H1 (cell line): ENCODE measurements at regions not wholly inside any gene's neighbourhood (a gene's known extent, or its start where the extent isn't known, plus 50 kb on each side); places are given as distances from the start of the nearest gene placed in this dataset.

ENCODE experiments used
- CTCF ChIA-PET: fragments of 300-600 bp; sonication (Branson Sonifier 250); formaldehyde crosslinking; loops from one replicate; lab custom pipeline; 2021; ENCODE audit not compliant: partially characterized antibody; lab: Charles Lee
- POLR2A ChIA-PET: fragments of 300-600 bp; sonication (Branson Sonifier 250); formaldehyde crosslinking; loops from one replicate; lab custom pipeline; 2021; ENCODE audit warnings: inconsistent platforms; ENCODE audit not compliant: partially characterized antibody; lab: Charles Lee
- DNase-seq, 2 experiments: peaks; one replicate each; pipeline versions ENCODE4 v3.0.0 to v3.0.0-alpha.2; 2010 to 2022; ENCODE audit warnings: low spot score in 2 of 2, low read depth in 1 of 2, mixed read lengths in 1 of 2
- FAIRE-seq: peaks from 2 replicates; lab custom pipeline; 2011; peaks lifted over from hg19 to GRCh38; lab: Jason Lieb, UNC
- H2AFZ ChIP-seq: 2 replicates; pipeline ENCODE4 v1.8.1; 2012; ENCODE audit warnings: low read length, inconsistent platforms
- H2AK5ac ChIP-seq: 2 replicates; pipeline ENCODE4 v1.6.1; 2013; ENCODE audit warnings: low read depth, low read length
- H2BK120ac ChIP-seq: replicated peaks from 2 replicates; pipeline ENCODE3; 2013; ENCODE audit warnings: low read depth, low read length, inconsistent platforms
- H2BK12ac ChIP-seq: 2 replicates; pipeline ENCODE4 v1.6.1; 2013; ENCODE audit warnings: low read depth, low read length
- H2BK15ac ChIP-seq: 2 replicates; pipeline ENCODE4 v1.6.1; 2013; ENCODE audit warnings: low read length
- H2BK20ac ChIP-seq: 2 replicates; pipeline ENCODE4 v1.6.1; 2013; ENCODE audit warnings: low read length
- H2BK5ac ChIP-seq: 2 replicates; pipeline ENCODE4 v1.6.1; 2013; ENCODE audit warnings: low read depth, low read length
- H3K14ac ChIP-seq: 2 replicates; pipeline ENCODE4 v1.6.1; 2013; ENCODE audit warnings: inconsistent platforms; ENCODE audit not compliant: insufficient read length
- H3K18ac ChIP-seq: 2 replicates; pipeline ENCODE4 v1.6.1; 2013; ENCODE audit warnings: low read length; ENCODE audit errors: extremely low read depth
- H3K23ac ChIP-seq: 2 replicates; pipeline ENCODE4 v1.6.1; 2013; ENCODE audit warnings: inconsistent platforms; ENCODE audit not compliant: insufficient read length
- H3K23me2 ChIP-seq: 2 replicates; pipeline ENCODE4 v1.6.1; 2013; ENCODE audit warnings: low read depth, low read length
- H3K27ac ChIP-seq: 2 replicates; pipeline ENCODE4 v1.6.1; 2011; ENCODE audit warnings: low read depth, low read length, inconsistent platforms
- H3K27me3 ChIP-seq, 4 experiments: replicated peaks in 1 of 4; 1 replicate in 1 of 4; 2 replicates in 3 of 4; pipeline versions ENCODE4 v1.6.1 to v1.8.1; 2011 to 2013; ENCODE audit warnings: low read length in 3 of 4, mild to moderate bottlenecking in 3 of 4, inconsistent platforms in 2 of 4, mixed read lengths in 2 of 4, moderate library complexity in 1 of 4; ENCODE audit not compliant: control insufficient read depth in 3 of 4, insufficient read depth in 3 of 4; ENCODE audit errors: extremely low read depth in 1 of 4
- H3K36me3 ChIP-seq, 4 experiments: 2 replicates each; pipeline versions ENCODE4 v1.6.1 to v1.8.1; 2011 to 2013; ENCODE audit warnings: mild to moderate bottlenecking in 4 of 4, low read length in 3 of 4, moderate library complexity in 2 of 4, control low read depth in 1 of 4, inconsistent platforms in 1 of 4; ENCODE audit not compliant: insufficient read depth in 4 of 4, control insufficient read depth in 2 of 4
- H3K4ac ChIP-seq: replicated peaks from 2 replicates; pipeline ENCODE3; 2013; ENCODE audit warnings: low read length, low read depth, mixed read lengths, inconsistent platforms; ENCODE audit not compliant: insufficient read length
- H3K4me1 ChIP-seq, 4 experiments: replicated peaks in 1 of 4; 1 replicate in 1 of 4; 2 replicates in 3 of 4; pipeline versions ENCODE4 v1.6.1 to v1.8.1; 2011 to 2013; ENCODE audit warnings: low read length in 3 of 4, inconsistent platforms in 2 of 4, mixed read lengths in 1 of 4; ENCODE audit not compliant: insufficient read depth in 4 of 4, control insufficient read depth in 3 of 4
- H3K4me2 ChIP-seq, 2 experiments: 2 replicates each; pipeline versions ENCODE4 v1.6.1 to v1.8.1; 2011 to 2013; ENCODE audit warnings: low read depth in 2 of 2, low read length in 2 of 2, control low read depth in 1 of 2, inconsistent platforms in 1 of 2, mild to moderate bottlenecking in 1 of 2; ENCODE audit not compliant: insufficient read depth in 1 of 2
- H3K4me3 ChIP-seq, 4 experiments: fragments of 200-600, 300-600 bp in 1 of 4; sonication (generic), shearing (Covaris generic), sonication (Bioruptor Twin) in 1 of 4; 2 replicates each; pipeline versions ENCODE4 v1.5.1 to v1.8.1; 2011 to 2016; ENCODE audit warnings: low read length in 4 of 4, low read depth in 3 of 4, control low read depth in 2 of 4, inconsistent platforms in 2 of 4, mild to moderate bottlenecking in 2 of 4, mixed read lengths in 1 of 4, moderate library complexity in 1 of 4; ENCODE audit not compliant: insufficient read depth in 2 of 4; ENCODE audit errors: extremely low read depth in 1 of 4
- H3K56ac ChIP-seq: replicated peaks from 2 replicates; pipeline ENCODE3; 2013; ENCODE audit warnings: low read depth, mild to moderate bottlenecking, mixed read lengths, low read length, inconsistent platforms; ENCODE audit not compliant: insufficient read length
- H3K79me1 ChIP-seq: 2 replicates; pipeline ENCODE4 v1.6.1; 2013; ENCODE audit warnings: low read depth, low read length, control low read depth
- H3K79me2 ChIP-seq, 2 experiments: 2 replicates each; pipeline versions ENCODE4 v1.6.1 to v1.8.1; 2012 to 2013; ENCODE audit warnings: low read length in 2 of 2, mild to moderate bottlenecking in 2 of 2, inconsistent platforms in 1 of 2; ENCODE audit not compliant: insufficient read depth in 2 of 2, control insufficient read depth in 1 of 2
- H3K9ac ChIP-seq, 4 experiments: replicated peaks in 1 of 4; 1 replicate in 1 of 4; 2 replicates in 3 of 4; pipeline versions ENCODE4 v1.6.1 to v1.8.1; 2011 to 2013; ENCODE audit warnings: low read depth in 3 of 4, low read length in 3 of 4, control low read depth in 2 of 4, mild to moderate bottlenecking in 2 of 4, moderate library complexity in 2 of 4, inconsistent platforms in 1 of 4; ENCODE audit errors: extremely low read depth in 1 of 4
- H3K9me3 ChIP-seq, 2 experiments: 2 replicates each; pipeline versions ENCODE4 v1.6.1 to v1.8.1; 2012 to 2013; ENCODE audit warnings: mild to moderate bottlenecking in 2 of 2, moderate library complexity in 2 of 2, control low read depth in 1 of 2, inconsistent platforms in 1 of 2, low read depth in 1 of 2, low read length in 1 of 2, mixed read lengths in 1 of 2; ENCODE audit not compliant: insufficient read depth in 2 of 2
- H4K20me1 ChIP-seq, 2 experiments: replicated peaks in 1 of 2; 2 replicates each; pipeline versions ENCODE3 to v1.8.1; 2011 to 2013; ENCODE audit warnings: inconsistent platforms in 2 of 2, low read length in 2 of 2, mild to moderate bottlenecking in 1 of 2; ENCODE audit not compliant: insufficient read depth in 2 of 2, control insufficient read depth in 1 of 2
- H4K5ac ChIP-seq: 2 replicates; pipeline ENCODE4 v1.6.1; 2013; ENCODE audit warnings: low read length, low read depth, mixed read lengths, inconsistent platforms; ENCODE audit not compliant: insufficient read length
- H4K8ac ChIP-seq: 2 replicates; pipeline ENCODE4 v1.8.0; 2013; ENCODE audit warnings: mild to moderate bottlenecking, moderate library complexity, low read length, inconsistent platforms; ENCODE audit not compliant: insufficient read depth; ENCODE audit errors: extremely low read depth
- H4K91ac ChIP-seq: replicated peaks from 2 replicates; pipeline ENCODE3; 2013; ENCODE audit warnings: low read length, mixed read lengths, inconsistent platforms; ENCODE audit not compliant: insufficient read length
- CBX5 ChIP-seq: fragments of 300-800, 300-1000 bp; sonication (generic); IDR thresholded peaks from 2 replicates; pipeline ENCODE4 v1.7.1; 2016; ENCODE audit warnings: antibody characterized with exemption, low read length, low read depth
- CBX8 ChIP-seq: fragments of 300-800, 300-1000 bp; sonication (generic); IDR thresholded peaks from 2 replicates; pipeline ENCODE4 v1.7.1; 2016; ENCODE audit warnings: low read depth, low read length, borderline replicate concordance
- EP300 ChIP-seq, 2 experiments: IDR thresholded peaks; 1 replicate in 1 of 2; 2 replicates in 1 of 2; pipeline ENCODE4 v1.6.1; 2011 to 2012; ENCODE audit warnings: low read depth in 2 of 2, low read length in 2 of 2, mild to moderate bottlenecking in 2 of 2, borderline replicate concordance in 1 of 2, inconsistent platforms in 1 of 2, moderate library complexity in 1 of 2
- KDM4A ChIP-seq: IDR thresholded peaks from one replicate; pipeline ENCODE4 v1.7.1; 2012; ENCODE audit warnings: low read depth, mild to moderate bottlenecking, moderate library complexity, low read length, inconsistent platforms; ENCODE audit not compliant: severe bottlenecking
- KDM5A ChIP-seq: fragments of 200-600 bp; IDR thresholded peaks from 2 replicates; pipeline ENCODE4 v1.7.1; 2012; ENCODE audit warnings: mild to moderate bottlenecking, low read length, inconsistent platforms, mixed read lengths
- MAFK ChIP-seq: IDR thresholded peaks from 2 replicates; pipeline ENCODE4 v1.6.1; 2012; ENCODE audit warnings: low read depth, mild to moderate bottlenecking, improper control_type of control experiment, low read length
- NANOG ChIP-seq: IDR thresholded peaks from 2 replicates; pipeline ENCODE4 v1.6.1; 2011; ENCODE audit warnings: low read length, low read depth, mild to moderate bottlenecking, inconsistent platforms; ENCODE audit not compliant: insufficient read depth, poor library complexity, severe bottlenecking
- RAD21 ChIP-seq, 2 experiments: IDR thresholded peaks in 1 of 2; conservative IDR thresholded peaks in 1 of 2; 2 replicates each; pipeline ENCODE4 v1.6.1; 2011; ENCODE audit warnings: low read depth in 2 of 2, low read length in 2 of 2, improper control_type of control experiment in 1 of 2, inconsistent platforms in 1 of 2, mild to moderate bottlenecking in 1 of 2, moderate library complexity in 1 of 2
- SAP30 ChIP-seq: fragments of 300-600 bp; sonication (generic); IDR thresholded peaks from 2 replicates; pipeline ENCODE4 v1.7.1; 2012; ENCODE audit warnings: low read length, moderate library complexity, mild to moderate bottlenecking, inconsistent platforms; ENCODE audit not compliant: insufficient read depth, insufficient replicate concordance
- TEAD4 ChIP-seq: IDR thresholded peaks from 2 replicates; pipeline ENCODE4 v1.6.1; 2012; ENCODE audit warnings: low read depth, low read length, inconsistent platforms, mixed read lengths
- WGBS, 2 experiments: shearing (Covaris generic) in 1 of 2; methylation state at CpG; one replicate each; pipeline versions ENCODE4 v1.1.6 to v1.1.7; 2013 to 2015; ENCODE audit warnings: low lambda C conversion rate in 2 of 2, mixed read lengths in 2 of 2, inconsistent platforms in 1 of 2, low coverage in 1 of 2, missing lambda C conversion rate in 1 of 2; ENCODE audit not compliant: insufficient replicate concordance in 2 of 2, insufficient coverage in 1 of 2, insufficient read length in 1 of 2; ENCODE audit errors: extremely low coverage in 1 of 2, missing lambda C conversion rate in 1 of 2; 5-methylcytosine and 5-hydroxymethylcytosine counted together
- TF ChIP-seq, protein P1 (sequence below): IDR thresholded peaks from 2 replicates; pipeline ENCODE4 v1.6.1; 2011; ENCODE audit warnings: low read length, improper control_type of control experiment

GRCh38 chr5:5025774-5026408 is 114.2 kb upstream of the ADAMTS16 start:
- Histone ChIP-seq H3K4me3 (no peak overlapping the region), H2BK15ac (no peak overlapping the region), H3K9me3 (no peaks in the 10 kb centered on the region), H4K5ac (no peak overlapping the region), H4K8ac (no peak overlapping the region), H2AFZ (peak overlapping the region; percentile 87; the same call in 1 of the 2 replicates), H3K36me3 (no peaks in the 10 kb centered on the region), H3K4ac (no peak overlapping the region), H3K79me2 (no peaks in the 10 kb centered on the region), H3K23me2 (no peaks in the 10 kb centered on the region), H3K18ac (no peak overlapping the region), H2BK12ac (no peak overlapping the region), H2AK5ac (no peak overlapping the region), H3K23ac (no peak overlapping the region), H2BK20ac (no peak overlapping the region), H3K27ac (no peak overlapping the region), H3K79me1 (no peaks in the 10 kb centered on the region), H2BK5ac (no peak overlapping the region), H4K91ac (no peak overlapping the region), H4K20me1 (no peaks in the 10 kb centered on the region), H3K4me2 (no peak overlapping the region), H3K27me3 (no peaks in the 10 kb centered on the region), H3K4me1 (peaks cover 0 to 7% (median 0%) of the 10 kb centered on the region in 4 experiments; a peak in 3 of 7 replicates), H3K14ac (no peak overlapping the region), H3K56ac (no peak overlapping the region), H2BK120ac (no peak overlapping the region), H3K9ac (no peak overlapping the region)
- WGBS, 2 experiments: 85% methylated on average over 16 of the region's 16 CpGs; no CpG with 5 or more reads in 1 of the 2 experiments
- ChIA-PET CTCF (interaction anchor here (0.6 to 1.6 kb wide), 6 partner anchors 11 to 268 kb away, joined by 3 to 4 read pairs (median 3); no protein-coding TSS in a partner anchor), POLR2A (interaction anchor here (1.6 kb wide), 1 partner anchor 112 kb away, joined by 3 read pairs; no protein-coding TSS in a partner anchor)
- no peak for FAIRE-seq
- no peak for DNase-seq
- TF ChIP-seq RAD21 (IDR thresholded peaks at IDR 0.05 in 1 of 2, conservative IDR thresholded peaks at IDR 0.05 in 1 of 2; ENCODE audit: low read depth in 2 of 2, low read length in 2 of 2) (no peak), KDM4A (no peak), TEAD4 (no peak), CBX5 (no peak), CBX8 (no peak), MAFK (no peak), EP300 (IDR thresholded peaks at IDR 0.05; ENCODE audit: borderline replicate concordance in 1 of 2, low read depth in 2 of 2, low read length in 2 of 2) (no peak), KDM5A (no peak), SAP30 (no peak), NANOG (no peak)
- TF ChIP-seq, protein P1, sequence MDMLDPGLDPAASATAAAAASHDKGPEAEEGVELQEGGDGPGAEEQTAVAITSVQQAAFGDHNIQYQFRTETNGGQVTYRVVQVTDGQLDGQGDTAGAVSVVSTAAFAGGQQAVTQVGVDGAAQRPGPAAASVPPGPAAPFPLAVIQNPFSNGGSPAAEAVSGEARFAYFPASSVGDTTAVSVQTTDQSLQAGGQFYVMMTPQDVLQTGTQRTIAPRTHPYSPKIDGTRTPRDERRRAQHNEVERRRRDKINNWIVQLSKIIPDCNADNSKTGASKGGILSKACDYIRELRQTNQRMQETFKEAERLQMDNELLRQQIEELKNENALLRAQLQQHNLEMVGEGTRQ: no peak
